ENCODE measurements at regions not wholly inside any gene's neighbourhood (a gene's known extent, or its start where the extent isn't known, plus 50 kb on each side); places are given as distances from the start of the nearest gene placed in this dataset.

DNA sequence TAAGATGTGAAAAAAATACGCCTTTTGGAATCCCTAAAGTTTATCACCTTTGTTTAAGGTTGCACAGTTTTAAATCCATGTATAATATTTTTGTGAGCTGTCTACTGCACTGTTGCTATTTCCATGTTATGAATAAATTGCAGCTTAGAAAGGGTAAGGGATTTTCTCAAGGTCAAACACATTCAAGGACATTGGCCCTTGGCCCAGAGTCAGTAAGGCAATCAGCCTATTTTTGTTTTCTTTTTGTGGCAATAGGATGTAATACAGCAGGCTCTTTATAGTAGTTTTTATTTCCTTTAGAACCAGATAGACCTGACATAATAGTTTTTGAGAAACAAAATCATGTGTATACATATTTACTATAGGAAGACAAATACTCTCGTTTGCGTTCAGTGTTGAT is 219.8 kb downstream of the ACTR3B start:
- no peak for TF ChIP-seq POLR2A (IDR thresholded peaks at IDR 0.05; ENCODE audit: low read depth, low read length)
- no peak for TF ChIP-seq CTCF (conservative IDR thresholded peaks at IDR 0.05; ENCODE audit: low read depth, low read length)
- no peak for TF ChIP-seq BHLHE40 (IDR thresholded peaks at IDR 0.05; ENCODE audit: low read depth, low read length)
- no peak for TF ChIP-seq CEBPB (IDR thresholded peaks at IDR 0.05; ENCODE audit: low read depth, low read length)
- no peak for TF ChIP-seq MAZ (IDR thresholded peaks at IDR 0.05; ENCODE audit: borderline replicate concordance, low read depth, low read length)
- no peak for TF ChIP-seq MAFK (IDR thresholded peaks at IDR 0.05; ENCODE audit: low read depth, low read length)
